ENCODE measurements at regions not wholly inside any gene's neighbourhood (a gene's known extent, or its start where the extent isn't known, plus 50 kb on each side); places are given as distances from the start of the nearest gene placed in this dataset.

GRCh38 chr12:87760943-87761342 is 268.3 kb downstream of the C12orf50 start:
- H3K27ac ChIP-seq (ENCODE audit: extremely low read depth, low read depth, low read length), result no peak overlapping the region
- H3K36me3 ChIP-seq (ENCODE audit: control insufficient read depth in 2 of 2, insufficient read depth in 1 of 2, low read length in 2 of 2), result no peaks in the 10 kb centered on the region
- H3K9me3 ChIP-seq (ENCODE audit: control insufficient read depth, insufficient read depth, low read depth, low read length), result no peaks in the 10 kb centered on the region
- H3K4me1 ChIP-seq (ENCODE audit: control insufficient read depth, insufficient read depth, low read length), result no peaks in the 10 kb centered on the region
- POLR2A ChIA-PET, result no interaction called here
- no peak overlapping the region for H3K4me3 ChIP-seq (ENCODE audit: low read depth, low read length)
- CTCF ChIA-PET, result interaction anchor here (0.6 to 0.7 kb wide), 2 partner anchors 8 to 233 kb away, joined by 3 read pairs; no protein-coding TSS in a partner anchor
- TF ChIP-seq YY2 (tag by site-specific recombination; IDR thresholded peaks at IDR 0.05), result no peak
- peak; percentile 66; the same call in 1 of the 2 replicates for TF ChIP-seq REST (tag by site-specific recombination; IDR thresholded peaks at IDR 0.05)

GRCh38 chr12:87758271-87758670 is 270.9 kb downstream of the C12orf50 start:
- Histone ChIP-seq H3K9me3 (ENCODE audit: control insufficient read depth, insufficient read depth, low read depth, low read length) (no peaks in the 10 kb centered on the region), H3K36me3 (ENCODE audit: control insufficient read depth in 2 of 2, insufficient read depth in 1 of 2, low read length in 2 of 2) (no peaks in the 10 kb centered on the region), H3K4me1 (ENCODE audit: control insufficient read depth, insufficient read depth, low read length) (no peaks in the 10 kb centered on the region), H3K27ac (ENCODE audit: extremely low read depth, low read depth, low read length) (no peak overlapping the region), H3K4me3 (ENCODE audit: low read depth, low read length) (no peak overlapping the region)
- ChIA-PET CTCF (no interaction called here), POLR2A (no interaction called here)
- no peak for TF ChIP-seq ZNF768 (tag by site-specific recombination; IDR thresholded peaks at IDR 0.05)
- TF ChIP-seq ZNF398 (tag by site-specific recombination; IDR thresholded peaks at IDR 0.05), result no peak
- TF ChIP-seq YY1 (tag by site-specific recombination; IDR thresholded peaks at IDR 0.05), result no peak
- TF ChIP-seq ZNF223 (tag by site-specific recombination; IDR thresholded peaks at IDR 0.05), result no peak

- no peaks in the 10 kb centered on the region for H3K4me1 ChIP-seq (ENCODE audit: control insufficient read depth, insufficient read depth, low read length)
- H3K36me3 ChIP-seq (ENCODE audit: control insufficient read depth in 2 of 2, insufficient read depth in 1 of 2, low read length in 2 of 2), result no peaks in the 10 kb centered on the region
- H3K4me3 ChIP-seq (ENCODE audit: low read depth, low read length), result no peak overlapping the region
- ChIA-PET POLR2A (interaction anchor here (0.8 kb wide), 1 partner anchor 15 kb away, joined by 6 read pairs; no protein-coding TSS in a partner anchor), CTCF (no interaction called here)
- H3K27ac ChIP-seq (ENCODE audit: extremely low read depth, low read depth, low read length), result no peak overlapping the region
- no peaks in the 10 kb centered on the region for H3K9me3 ChIP-seq (ENCODE audit: control insufficient read depth, insufficient read depth, low read depth, low read length)
- TF ChIP-seq ZNF488 (tag by site-specific recombination; IDR thresholded peaks at IDR 0.05) (no peak), ZNF585B (tag by site-specific recombination; IDR thresholded peaks at IDR 0.05) (no peak), ZIC2 (tag by site-specific recombination; IDR thresholded peaks at IDR 0.05) (no peak), ZNF221 (tag by site-specific recombination; IDR thresholded peaks at IDR 0.05; ENCODE audit: borderline replicate concordance) (no peak), KLF1 (tag by site-specific recombination; IDR thresholded peaks at IDR 0.05) (no peak), ZNF48 (tag by site-specific recombination; IDR thresholded peaks at IDR 0.05) (no peak), ZNF354C (tag by site-specific recombination; IDR thresholded peaks at IDR 0.05; ENCODE audit: borderline replicate concordance, low read depth) (no peak), ZNF26 (tag by site-specific recombination; IDR thresholded peaks at IDR 0.05) (no peak), ZNF155 (tag by site-specific recombination; IDR thresholded peaks at IDR 0.05) (no peak), ZNF426 (tag by site-specific recombination; IDR thresholded peaks at IDR 0.05) (no peak), ZNF335 (tag by site-specific recombination; conservative IDR thresholded peaks at IDR 0.05) (no peak)
Measured at GRCh38 chr12:87756721-87757120, 272.5 kb downstream of the C12orf50 start.
